ENCODE measurements at regions not wholly inside any gene's neighbourhood (a gene's known extent, or its start where the extent isn't known, plus 50 kb on each side); places are given as distances from the start of the nearest gene placed in this dataset.

GRCh38 chr20:20816969-20817755, 104.7 kb upstream of the RALGAPA2 start:
- intact Hi-C loops (cut with DNase I; ENCODE audit: low total_unique reads): no loop called here

GRCh38 chr20:20815711-20816455, 103.4 kb upstream of the RALGAPA2 start:
- no peak for DNase-seq
- intact Hi-C loops (cut with DNase I; ENCODE audit: low total_unique reads): no loop called here
- Histone ChIP-seq H3K4me3 (no peak overlapping the region), H3K4me1 (no peaks in the 10 kb centered on the region), H3K27me3 (no peaks in the 10 kb centered on the region), H3K36me3 (no peaks in the 10 kb centered on the region), H3K27ac (no peak overlapping the region), H3K9me3 (no peaks in the 10 kb centered on the region)
- no peak for TF ChIP-seq POLR2A (IDR thresholded peaks at IDR 0.05)
- no peak for TF ChIP-seq CTCF (IDR thresholded peaks at IDR 0.05)

More at GRCh38 chr20:20816969-20817755, 104.7 kb upstream of the RALGAPA2 start:
- TF ChIP-seq POLR2A (IDR thresholded peaks at IDR 0.05): no peak
- H3K27me3 ChIP-seq: no peaks in the 10 kb centered on the region
- no peaks in the 10 kb centered on the region for H3K4me1 ChIP-seq
- no peaks in the 10 kb centered on the region for H3K36me3 ChIP-seq
- H3K4me3 ChIP-seq: no peak overlapping the region
- no peak for DNase-seq
- H3K9me3 ChIP-seq: no peaks in the 10 kb centered on the region
- no peak overlapping the region for H3K27ac ChIP-seq

GRCh38 chr20:20814685-20815084, 102.2 kb upstream of the RALGAPA2 start:
- Histone ChIP-seq H3K27me3 (no peaks in the 10 kb centered on the region), H3K4me3 (no peak overlapping the region), H3K4me1 (no peaks in the 10 kb centered on the region), H3K36me3 (no peaks in the 10 kb centered on the region), H3K27ac (no peak overlapping the region), H3K9me3 (no peaks in the 10 kb centered on the region)
- TF ChIP-seq POLR2A (IDR thresholded peaks at IDR 0.05) (no peak), CTCF (IDR thresholded peaks at IDR 0.05) (no peak)
- intact Hi-C loops (cut with DNase I; ENCODE audit: low total_unique reads): no loop called here
- DNase-seq: no peak

GRCh38 chr20:20812136-20812535, 99.7 kb upstream of the RALGAPA2 start:
- Histone ChIP-seq H3K27me3 (no peaks in the 10 kb centered on the region), H3K27ac (no peak overlapping the region), H3K36me3 (no peaks in the 10 kb centered on the region), H3K9me3 (no peaks in the 10 kb centered on the region), H3K4me3 (no peak overlapping the region), H3K4me1 (no peaks in the 10 kb centered on the region)
- intact Hi-C loops (cut with DNase I; ENCODE audit: low total_unique reads): no loop called here
- no peak for DNase-seq
- TF ChIP-seq POLR2A (IDR thresholded peaks at IDR 0.05) (no peak), CTCF (IDR thresholded peaks at IDR 0.05) (no peak)

- Histone ChIP-seq H3K9me3 (no peaks in the 10 kb centered on the region), H3K27ac (no peak overlapping the region), H3K4me1 (no peaks in the 10 kb centered on the region), H3K27me3 (no peaks in the 10 kb centered on the region), H3K36me3 (no peaks in the 10 kb centered on the region), H3K4me3 (no peak overlapping the region)
- no peak for DNase-seq
- TF ChIP-seq POLR2A (IDR thresholded peaks at IDR 0.05) (no peak), CTCF (IDR thresholded peaks at IDR 0.05) (no peak)
- intact Hi-C loops (cut with DNase I; ENCODE audit: low total_unique reads): no loop called here
Measured at GRCh38 chr20:20808016-20808415, 95.6 kb upstream of the RALGAPA2 start.
